DMS 273 treated with DMSO at 0.1 percent for 48 hours (cell line): ENCODE measurements at regions not wholly inside any gene's neighbourhood (a gene's known extent, or its start where the extent isn't known, plus 50 kb on each side); places are given as distances from the start of the nearest gene placed in this dataset.

Source experiments
- DNase-seq: peaks from one replicate; lab custom pipeline; 2025; lab: John Stamatoyannopoulos, UW

DNA sequence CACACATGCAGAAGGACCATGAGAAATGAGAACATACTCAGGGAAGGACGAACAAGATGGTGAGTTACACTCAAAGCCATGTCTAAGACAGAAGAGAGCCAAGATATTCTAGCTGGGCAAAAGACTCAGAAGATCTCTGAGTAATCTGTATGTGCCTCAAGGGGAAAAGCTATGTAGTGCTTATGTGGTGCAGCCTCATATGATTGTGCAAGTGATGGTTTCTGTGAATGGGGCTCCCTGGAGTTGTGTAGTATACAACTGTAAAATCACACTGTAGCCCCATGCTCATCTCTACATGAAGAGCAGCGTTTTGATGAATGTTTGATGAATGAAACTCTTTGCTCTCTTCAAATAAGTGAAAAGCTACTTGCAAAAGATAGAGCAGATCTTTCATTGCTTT lies 57.5 kb downstream of the OSR1 start:
- DNase-seq, result no peak

GRCh38 chr2:19299522-19299921 lies 58.9 kb downstream of the OSR1 start:
- no peak for DNase-seq

- no peak for DNase-seq
Observed at GRCh38 chr2:19299032-19299431, 59.4 kb downstream of the OSR1 start.

GRCh38 chr2:19297716-19298115 lies 60.7 kb downstream of the OSR1 start:
- DNase-seq, result no peak

- DNase-seq, result no peak
Observed at GRCh38 chr2:19295998-19296502, 62.4 kb downstream of the OSR1 start.

DNA sequence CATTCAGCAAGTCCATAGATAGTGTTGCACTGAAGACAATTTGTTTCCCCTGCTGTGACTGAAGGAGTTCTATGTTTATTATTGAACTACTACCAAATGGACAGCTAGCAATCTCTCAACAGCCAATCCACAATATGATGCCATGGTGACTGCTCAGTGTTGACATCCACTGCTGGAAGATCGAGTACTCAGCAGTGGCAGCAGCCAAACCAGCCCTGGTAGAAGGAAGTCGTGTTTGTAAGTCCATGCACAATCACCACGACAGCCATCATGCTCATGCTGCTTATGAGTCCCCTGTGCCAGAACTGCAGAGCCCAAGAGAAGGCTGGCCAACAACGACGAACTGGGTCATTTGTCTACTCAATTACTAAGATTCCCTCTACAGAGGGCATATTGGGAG lies 66.4 kb downstream of the OSR1 start:
- no peak for DNase-seq

DNA sequence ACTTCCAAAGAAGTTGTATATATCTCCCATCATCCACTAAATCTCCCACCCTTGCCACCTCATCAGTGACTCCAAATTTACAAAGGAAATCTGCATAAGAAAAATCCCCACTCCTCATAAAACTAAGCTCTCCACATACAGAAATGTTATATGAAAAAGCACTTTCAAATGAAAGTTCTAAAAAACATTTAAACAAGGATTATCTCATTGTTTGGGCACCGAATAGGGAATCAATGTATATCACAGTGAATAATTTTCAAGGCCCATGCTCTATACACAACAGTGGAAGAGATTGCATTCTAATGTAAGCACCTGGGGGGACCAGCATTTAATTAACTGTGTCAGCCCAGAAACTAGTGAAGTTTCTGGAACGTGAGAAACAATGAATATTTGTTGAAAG lies 70.1 kb downstream of the OSR1 start:
- no peak for DNase-seq

- no peak for DNase-seq
Observed at GRCh38 chr2:19287324-19287723, 71.1 kb downstream of the OSR1 start.

GRCh38 chr2:19282305-19282704 lies 76.1 kb downstream of the OSR1 start:
- DNase-seq, result no peak

DNA sequence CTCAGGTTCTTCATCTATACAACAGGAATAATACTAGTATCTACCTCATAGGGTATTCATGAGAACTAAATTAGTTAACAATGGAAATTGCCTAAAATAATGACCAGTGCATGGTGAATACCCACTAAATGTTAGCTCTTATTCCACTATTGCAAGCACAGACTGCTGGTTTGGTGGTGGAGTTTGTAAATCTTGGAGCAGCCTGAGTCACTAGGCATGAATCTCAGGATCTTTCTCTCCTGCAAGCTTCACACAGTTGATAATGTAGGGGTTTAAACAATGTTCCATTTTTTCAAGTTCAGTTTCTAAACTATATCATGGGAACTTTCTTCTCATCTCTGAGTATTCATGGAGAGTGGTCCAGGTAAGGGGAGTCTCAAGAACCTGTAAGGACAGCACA lies 84.0 kb downstream of the OSR1 start:
- no peak for DNase-seq

- DNase-seq, result no peak
Observed at GRCh38 chr2:19272941-19273470, 85.4 kb downstream of the OSR1 start.

- no peak for DNase-seq
Observed at GRCh38 chr2:19272039-19272438, 86.4 kb downstream of the OSR1 start.

- no peak for DNase-seq
Observed at GRCh38 chr2:19264852-19265251, 93.6 kb downstream of the OSR1 start.

GRCh38 chr2:19262150-19262549 lies 96.3 kb downstream of the OSR1 start:
- no peak for DNase-seq

DNA sequence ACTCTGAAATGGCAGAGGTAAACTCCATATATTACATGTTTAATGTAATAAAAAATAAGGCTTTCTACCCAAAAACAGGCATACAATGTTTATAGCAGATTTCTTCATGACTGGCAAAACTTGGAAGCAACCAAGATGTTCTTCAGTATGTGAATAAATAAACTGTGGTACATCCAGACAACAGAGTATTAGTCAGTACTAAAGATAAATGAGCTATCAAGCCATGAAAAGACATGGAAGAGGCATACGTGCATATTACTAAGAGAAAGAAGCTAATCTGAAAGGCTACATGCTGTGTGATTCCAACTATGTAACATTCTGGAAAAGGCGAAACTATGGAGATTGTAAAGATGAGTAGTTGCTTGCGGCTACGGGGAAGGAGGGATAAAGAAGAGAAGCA lies 97.4 kb downstream of the OSR1 start:
- DNase-seq, result no peak

DNA sequence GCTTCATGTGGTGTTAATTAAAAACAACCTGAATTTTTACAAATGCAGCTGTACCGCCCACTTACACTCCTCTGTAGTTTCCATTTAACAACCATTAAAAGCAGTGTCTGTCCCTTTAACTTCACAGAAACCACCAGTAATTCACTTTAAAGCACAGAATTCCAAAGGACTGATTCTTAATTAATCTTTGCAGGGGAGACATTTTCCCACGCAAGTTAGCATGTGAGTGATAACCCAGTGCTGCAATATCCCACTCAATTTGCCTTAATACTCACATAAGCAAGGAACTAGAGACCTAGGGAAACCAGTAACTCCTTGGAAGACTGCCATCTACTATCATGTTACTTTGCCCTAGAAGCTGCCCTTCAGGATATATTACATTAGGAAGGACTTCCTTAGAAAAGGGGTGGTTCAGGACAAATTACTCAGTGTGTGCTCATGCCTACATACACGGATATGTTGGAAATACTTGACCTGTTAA lies 102.3 kb downstream of the OSR1 start:
- DNase-seq, result no peak

GRCh38 chr2:19255481-19255880 lies 102.9 kb downstream of the OSR1 start:
- no peak for DNase-seq

DNA sequence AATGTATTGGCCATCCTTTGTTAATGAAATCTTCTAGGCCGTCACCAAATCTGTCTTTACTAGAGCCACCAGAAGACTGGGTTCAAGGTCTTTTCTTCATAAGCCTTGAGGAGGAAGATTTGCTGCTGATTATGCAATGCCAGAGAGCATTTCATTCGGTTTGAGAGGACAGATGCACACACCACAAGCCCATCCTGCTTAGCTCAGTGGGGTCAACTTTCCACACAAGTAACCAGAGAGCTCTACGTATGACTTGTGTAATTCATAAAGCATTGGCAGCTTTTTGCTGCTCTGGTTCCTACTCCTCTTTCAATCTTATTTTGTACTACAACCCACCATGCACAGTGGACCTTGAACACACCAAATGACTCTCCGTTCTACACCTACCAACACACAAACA lies 106.9 kb downstream of the OSR1 start:
- no peak for DNase-seq

GRCh38 chr2:19250906-19251305 lies 107.5 kb downstream of the OSR1 start:
- no peak for DNase-seq

- DNase-seq, result no peak
Observed at GRCh38 chr2:19247186-19247585, 111.2 kb downstream of the OSR1 start.

- no peak for DNase-seq
Observed at GRCh38 chr2:19246496-19246895, 111.9 kb downstream of the OSR1 start.

DNA sequence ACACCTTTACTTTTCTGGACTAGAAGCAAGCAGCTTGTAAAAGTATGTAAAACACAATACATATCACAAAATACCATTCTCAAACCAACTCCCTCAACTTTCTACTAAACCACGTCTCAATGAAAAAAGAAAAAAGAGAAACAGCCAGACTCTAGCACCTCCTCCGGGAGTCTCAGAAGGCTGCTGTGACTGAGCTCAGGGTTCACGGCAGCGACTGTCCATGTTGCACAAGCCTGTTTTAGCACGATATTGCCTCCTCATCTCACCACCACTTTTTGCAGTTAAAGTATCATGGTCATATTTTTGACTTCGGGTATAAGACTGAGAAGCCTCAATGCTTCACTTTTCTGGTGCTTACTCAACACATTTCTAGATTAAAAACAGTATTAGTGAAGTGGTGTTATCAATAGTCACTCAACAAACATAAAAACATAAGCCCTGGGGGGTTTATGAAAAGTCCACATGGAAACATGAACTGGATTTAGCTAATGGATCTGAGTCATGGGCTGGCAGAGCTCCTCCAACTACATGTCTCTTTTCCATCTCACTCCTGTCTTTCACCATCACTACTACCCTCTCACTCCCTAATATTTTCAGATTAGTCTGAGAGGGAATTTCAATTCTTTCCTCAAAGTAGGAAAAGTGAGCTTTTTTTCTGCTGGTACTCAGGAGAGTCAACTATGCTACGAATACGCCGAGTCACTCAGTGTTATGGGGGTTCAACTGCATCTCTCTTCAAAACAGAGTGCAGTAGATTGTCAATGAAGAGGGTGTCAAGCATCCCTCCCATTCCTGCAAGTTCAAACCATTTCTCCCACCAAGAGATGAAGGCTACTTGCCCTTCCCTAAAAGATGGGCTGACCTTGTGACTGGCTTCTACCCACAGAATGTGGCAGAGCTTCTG lies 113.7 kb downstream of the OSR1 start:
- DNase-seq, result no peak

GRCh38 chr2:19238440-19239060 lies 119.9 kb downstream of the OSR1 start:
- DNase-seq, result no peak
